HG02870 (cell line): ENCODE measurements at regions not wholly inside any gene's neighbourhood (a gene's known extent, or its start where the extent isn't known, plus 50 kb on each side); places are given as distances from the start of the nearest gene placed in this dataset.
"Not testable (repeated sequence)": the region's sequence is repeated elsewhere in the genome, so short reads cannot be mapped to it uniquely, and the experiment has no call there.

Experiments
- ATAC-seq: cut with Tn5 transposase; IDR thresholded peaks from one replicate; pipeline ENCODE4 v1.9.1; 2021; ENCODE audit warnings: mild to moderate bottlenecking, moderate library complexity; ENCODE audit not compliant: unreplicated experiment

GRCh38 chr10:2222631-2223030, 485.3 kb upstream of the ADARB2 start:
- ATAC-seq: no peak

GRCh38 chr10:2214805-2215204, 477.5 kb upstream of the ADARB2 start:
- ATAC-seq: no peak

- no peak for ATAC-seq
Measured at GRCh38 chr10:2214092-2214491, 476.8 kb upstream of the ADARB2 start.

GRCh38 chr10:2212244-2212834, 475.0 kb upstream of the ADARB2 start:
- ATAC-seq: no peak

GRCh38 chr10:2210088-2210487, 472.8 kb upstream of the ADARB2 start:
- no peak for ATAC-seq

GRCh38 chr10:2208106-2208505, 470.8 kb upstream of the ADARB2 start:
- no peak for ATAC-seq

- no peak for ATAC-seq
Measured at GRCh38 chr10:2207246-2207922, 470.1 kb upstream of the ADARB2 start.

- ATAC-seq: no peak
Measured at GRCh38 chr10:2205406-2205805, 468.1 kb upstream of the ADARB2 start.

- ATAC-seq: no peak
Measured at GRCh38 chr10:2202401-2202800, 465.1 kb upstream of the ADARB2 start.

- ATAC-seq: no peak
Measured at GRCh38 chr10:2201534-2202099, 464.3 kb upstream of the ADARB2 start.

- no peak for ATAC-seq
Measured at GRCh38 chr10:2197663-2198062, 460.3 kb upstream of the ADARB2 start.

GRCh38 chr10:2196272-2196671, 458.9 kb upstream of the ADARB2 start:
- ATAC-seq: no peak

- not testable (repeated sequence) for ATAC-seq
Measured at GRCh38 chr10:2189356-2189755, 452.0 kb upstream of the ADARB2 start.

- no peak for ATAC-seq
Measured at GRCh38 chr10:2188371-2188770, 451.0 kb upstream of the ADARB2 start.

- ATAC-seq: no peak
Measured at GRCh38 chr10:2173327-2173726, 436.0 kb upstream of the ADARB2 start.

GRCh38 chr10:2165771-2166460, 428.6 kb upstream of the ADARB2 start:
- no peak for ATAC-seq

GRCh38 chr10:2150288-2150687, 413.0 kb upstream of the ADARB2 start:
- no peak for ATAC-seq

GRCh38 chr10:2145926-2146478, 408.7 kb upstream of the ADARB2 start:
- no peak for ATAC-seq

GRCh38 chr10:2145491-2145890, 408.2 kb upstream of the ADARB2 start:
- ATAC-seq: no peak

- no peak for ATAC-seq
Measured at GRCh38 chr10:2144584-2144983, 407.3 kb upstream of the ADARB2 start.

GRCh38 chr10:2143213-2143835, 406.0 kb upstream of the ADARB2 start:
- ATAC-seq: no peak
